Adrenal gland (tissue), 9 donors: ENCODE measurements at regions not wholly inside any gene's neighbourhood (a gene's known extent, or its start where the extent isn't known, plus 50 kb on each side); places are given as distances from the start of the nearest gene placed in this dataset.

Experiments
- DNase-seq, 7 donors: peaks; one replicate each; pipeline ENCODE4 v3.0.0-alpha.2; 2019 to 2020
- H3K27ac ChIP-seq, 5 donors: fragments of 200-600 bp; sonication (generic) in 4 of 5; 1 replicate in 3 of 5; 2 replicates in 2 of 5; pipeline versions ENCODE4 v1.5.1 to v1.8.0; 2016 to 2020; ENCODE audit warnings: mild to moderate bottlenecking in 1 of 5
- H3K27me3 ChIP-seq: fragments of 200-600 bp; 2 replicates; pipeline ENCODE4 v1.8.0; 2021
- H3K36me3 ChIP-seq, 2 donors: fragments of 200-600 bp; replicated peaks in 1 of 2; 1 replicate in 1 of 2; 2 replicates in 1 of 2; pipeline versions ENCODE4 v1.5.1 to v1.8.0; 2018 to 2022
- H3K4me1 ChIP-seq, 2 donors: fragments of 200-600 bp; replicated peaks in 1 of 2; 1 replicate in 1 of 2; 2 replicates in 1 of 2; pipeline versions ENCODE4 v1.5.1 to v1.8.0; 2018 to 2021
- H3K4me3 ChIP-seq, 4 donors: fragments of 200-600 bp; sonication (generic) in 3 of 4; one replicate each; pipeline ENCODE4 v1.5.1; 2016 to 2018
- H3K9me3 ChIP-seq, 3 donors: fragments of 200-600 bp; sonication (generic) in 1 of 3; replicated peaks in 1 of 3; 1 replicate in 2 of 3; 2 replicates in 1 of 3; pipeline versions ENCODE4 v1.5.1 to v1.8.0; 2016 to 2021
- CTCF ChIP-seq, 6 experiments: fragments of 450-650 bp in 4 of 6; fragments of 200-600 bp in 2 of 6; sonication (generic) in 1 of 6; IDR thresholded peaks; 1 replicate in 5 of 6; 2 replicates in 1 of 6; pipeline versions ENCODE4 v1.5.1 to v1.8.0; 2016 to 2021; ENCODE audit warnings: antibody characterized with exemption in 6 of 6, mild to moderate bottlenecking in 2 of 6, moderate library complexity in 1 of 6
- POLR2A ChIP-seq, 2 donors: fragments of 450-650 bp; IDR thresholded peaks; one replicate each; pipeline ENCODE4 v1.6.1; 2017; ENCODE audit warnings: antibody characterized with exemption in 2 of 2, mild to moderate bottlenecking in 2 of 2, moderate library complexity in 1 of 2
- WGBS, 4 donors: extraction: QIAGEN DNeasy Blood & Tissue Kit in 2 of 4; methylation state at CpG; one replicate each; pipeline versions ENCODE4 v1.1.5 to v1.1.7; 2013 to 2017; 5-methylcytosine and 5-hydroxymethylcytosine counted together
- intact Hi-C, 2 donors: fragments of 100-400 bp; cut with DNase I; formaldehyde crosslinking; loops; one replicate each; pipeline versions ENCODE4 v1.14.1 to v1.15.0; 2022 to 2023
- donor health status: healthy with polysubstance abuse.
- donor health status: Bipolar disorder and iron deficiency.
- donor health status: DM: yes; HTN: yes; CAD: no.
- donor health status: DM: no; HTN: no; CAD: no.
- donor health status: DM: no; HTN: no; CAD: no.

- no peak overlapping the region for H3K4me3 ChIP-seq
- TF ChIP-seq POLR2A (IDR thresholded peaks at IDR 0.05) = no peak
- no peak for TF ChIP-seq CTCF (IDR thresholded peaks at IDR 0.05)
- no peaks in the 10 kb centered on the region for H3K27me3 ChIP-seq
- WGBS, 4 donors = 91 to 95% (median 92%) methylated on average over 10 of the region's 10 CpGs
- H3K27ac ChIP-seq = no peak overlapping the region
- H3K9me3 ChIP-seq = no peaks in the 10 kb centered on the region
- no peak for DNase-seq
- no peaks in the 10 kb centered on the region for H3K36me3 ChIP-seq
- intact Hi-C loops = no loop called here
- H3K4me1 ChIP-seq = peaks cover 7 to 40% of the 10 kb centered on the region in 2 donors
These were observed 586.7 kb upstream of the SGCG start for GRCh38 chr13:22594041-22594440.

GRCh38 chr13:22596171-22596863 lies 584.5 kb upstream of the SGCG start:
- 17 to 25% (median 23%) methylated on average over 5 of the region's 5 CpGs for WGBS, 4 donors
- intact Hi-C loops = no loop called here
- peak in 1 of 2 donors; percentile 32 for TF ChIP-seq POLR2A (IDR thresholded peaks at IDR 0.05)
- no peak for TF ChIP-seq CTCF (IDR thresholded peaks at IDR 0.05)
- no peaks in the 10 kb centered on the region for H3K27me3 ChIP-seq
- peak overlapping the region; percentile 66 to 93 (median 74) for H3K27ac ChIP-seq
- no peaks in the 10 kb centered on the region for H3K36me3 ChIP-seq
- DNase-seq = peak; percentile 46 to 83 (median 80)
- H3K4me1 ChIP-seq = peaks cover 7 to 44% of the 10 kb centered on the region in 2 donors
- peak overlapping the region in 1 of 4 donors; percentile 33 for H3K4me3 ChIP-seq
- H3K9me3 ChIP-seq = peaks cover 0 to under 1% (median 0%) of the 10 kb centered on the region in 3 donors

- Histone ChIP-seq H3K27ac (no peak overlapping the region), H3K27me3 (no peaks in the 10 kb centered on the region), H3K4me1 (peaks cover 0 to 27% of the 10 kb centered on the region in 2 donors), H3K4me3 (no peak overlapping the region), H3K9me3 (peaks cover 0 to 6% (median under 1%) of the 10 kb centered on the region in 3 donors), H3K36me3 (no peaks in the 10 kb centered on the region)
- intact Hi-C loops = no loop called here
- TF ChIP-seq POLR2A (IDR thresholded peaks at IDR 0.05) (no peak), CTCF (IDR thresholded peaks at IDR 0.05) (no peak)
- DNase-seq = no peak
These were observed 581.6 kb upstream of the SGCG start for GRCh38 chr13:22599156-22599555.

- no peak overlapping the region for H3K27ac ChIP-seq
- no peaks in the 10 kb centered on the region for H3K9me3 ChIP-seq
- no peak for TF ChIP-seq CTCF (IDR thresholded peaks at IDR 0.05)
- no peak for TF ChIP-seq POLR2A (IDR thresholded peaks at IDR 0.05)
- WGBS, 4 donors = 87 to 93% (median 89%) methylated on average over 3 of the region's 3 CpGs
- DNase-seq = no peak
- H3K4me3 ChIP-seq = no peak overlapping the region
- no peaks in the 10 kb centered on the region for H3K36me3 ChIP-seq
- no peaks in the 10 kb centered on the region for H3K4me1 ChIP-seq
- H3K27me3 ChIP-seq = no peaks in the 10 kb centered on the region
- intact Hi-C loops = no loop called here
These were observed 562.8 kb upstream of the SGCG start for GRCh38 chr13:22618002-22618401.
